GM12872 (cell line): ENCODE measurements at regions not wholly inside any gene's neighbourhood (a gene's known extent, or its start where the extent isn't known, plus 50 kb on each side); places are given as distances from the start of the nearest gene placed in this dataset.

ENCODE experiments used
- TF ChIP-seq, protein P1 (sequence below): IDR thresholded peaks from 3 replicates; pipeline ENCODE4 v1.5.1; 2011; ENCODE audit warnings: low read depth, mild to moderate bottlenecking, low read length, moderate library complexity; ENCODE audit not compliant: insufficient read depth

DNA sequence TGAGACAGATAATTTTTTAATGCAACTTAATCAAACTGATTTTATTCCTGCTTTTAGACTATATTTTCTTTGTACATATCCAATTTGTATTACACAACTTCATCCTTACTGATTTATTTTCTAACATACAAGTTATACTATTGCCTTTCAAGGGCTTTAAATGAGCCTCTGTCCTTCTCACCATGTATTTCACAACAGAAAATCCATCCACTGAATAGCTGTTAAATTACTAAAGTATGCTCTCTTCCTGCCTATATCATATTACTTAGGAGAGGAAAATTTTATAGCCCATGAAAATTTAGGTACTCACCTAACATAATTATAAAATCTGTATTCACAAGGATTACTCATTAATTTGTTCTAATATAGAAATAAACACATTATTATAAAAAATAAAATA, 528.6 kb downstream of the ANKRD50 start:
- TF ChIP-seq, protein P1, sequence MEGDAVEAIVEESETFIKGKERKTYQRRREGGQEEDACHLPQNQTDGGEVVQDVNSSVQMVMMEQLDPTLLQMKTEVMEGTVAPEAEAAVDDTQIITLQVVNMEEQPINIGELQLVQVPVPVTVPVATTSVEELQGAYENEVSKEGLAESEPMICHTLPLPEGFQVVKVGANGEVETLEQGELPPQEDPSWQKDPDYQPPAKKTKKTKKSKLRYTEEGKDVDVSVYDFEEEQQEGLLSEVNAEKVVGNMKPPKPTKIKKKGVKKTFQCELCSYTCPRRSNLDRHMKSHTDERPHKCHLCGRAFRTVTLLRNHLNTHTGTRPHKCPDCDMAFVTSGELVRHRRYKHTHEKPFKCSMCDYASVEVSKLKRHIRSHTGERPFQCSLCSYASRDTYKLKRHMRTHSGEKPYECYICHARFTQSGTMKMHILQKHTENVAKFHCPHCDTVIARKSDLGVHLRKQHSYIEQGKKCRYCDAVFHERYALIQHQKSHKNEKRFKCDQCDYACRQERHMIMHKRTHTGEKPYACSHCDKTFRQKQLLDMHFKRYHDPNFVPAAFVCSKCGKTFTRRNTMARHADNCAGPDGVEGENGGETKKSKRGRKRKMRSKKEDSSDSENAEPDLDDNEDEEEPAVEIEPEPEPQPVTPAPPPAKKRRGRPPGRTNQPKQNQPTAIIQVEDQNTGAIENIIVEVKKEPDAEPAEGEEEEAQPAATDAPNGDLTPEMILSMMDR: no peak

DNA sequence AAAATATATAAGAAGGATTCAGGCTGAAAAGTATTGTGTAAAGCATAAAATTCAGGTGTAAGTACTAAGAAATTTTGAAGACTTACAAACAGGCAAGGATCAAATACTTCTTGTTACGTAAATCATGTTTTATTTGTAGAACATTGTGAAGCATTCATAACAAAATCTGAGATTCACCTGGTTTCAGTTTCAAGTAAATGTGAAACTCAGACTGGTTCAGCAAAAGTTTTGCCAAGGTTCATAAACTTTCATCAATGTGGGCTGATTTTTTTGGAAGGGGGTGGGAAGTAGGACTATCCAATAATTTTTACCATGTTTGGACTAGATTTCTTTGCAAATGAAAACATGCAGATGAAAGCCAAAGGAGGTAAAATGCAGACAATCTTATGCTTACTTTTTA, 527.7 kb downstream of the ANKRD50 start:
- TF ChIP-seq, protein P1: no peak

DNA sequence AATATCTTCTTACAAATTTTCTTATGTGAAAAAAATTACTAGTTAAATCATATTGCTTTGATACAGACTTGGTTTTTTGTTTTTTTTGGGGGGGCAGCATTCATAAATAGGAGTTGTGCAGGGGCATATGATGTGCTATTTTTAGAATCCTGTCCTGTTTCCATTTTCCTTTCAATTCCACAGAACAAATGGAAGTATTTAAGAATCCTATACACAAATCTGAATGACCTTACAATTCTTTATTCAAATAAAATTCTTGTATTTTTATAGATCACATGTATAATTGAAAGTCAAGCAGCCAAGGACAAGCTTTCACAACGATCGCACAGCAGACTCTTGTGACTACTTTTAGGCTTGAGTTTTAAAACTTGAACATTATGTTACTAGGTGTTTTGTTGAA, 523.9 kb downstream of the ANKRD50 start:
- TF ChIP-seq, protein P1: no peak

DNA sequence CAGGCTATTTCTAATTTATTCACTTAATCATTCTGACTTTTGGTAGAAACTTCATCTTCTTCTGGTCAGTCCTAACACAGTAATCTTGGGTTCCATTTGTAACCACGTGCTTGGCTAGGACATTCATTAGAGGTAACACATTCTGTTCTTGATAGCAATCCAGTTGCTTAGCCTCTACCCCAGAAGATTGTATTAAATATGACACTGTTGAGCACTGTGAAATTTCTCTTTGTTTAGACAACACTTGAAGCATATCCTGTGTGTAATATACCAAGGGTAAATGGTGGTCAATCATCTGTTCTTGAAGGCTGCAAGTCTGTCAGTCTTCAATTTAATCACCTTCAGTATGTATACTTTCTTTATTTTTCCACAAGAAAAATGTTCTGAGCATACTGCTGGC, 523.0 kb downstream of the ANKRD50 start:
- TF ChIP-seq, protein P1: no peak

DNA sequence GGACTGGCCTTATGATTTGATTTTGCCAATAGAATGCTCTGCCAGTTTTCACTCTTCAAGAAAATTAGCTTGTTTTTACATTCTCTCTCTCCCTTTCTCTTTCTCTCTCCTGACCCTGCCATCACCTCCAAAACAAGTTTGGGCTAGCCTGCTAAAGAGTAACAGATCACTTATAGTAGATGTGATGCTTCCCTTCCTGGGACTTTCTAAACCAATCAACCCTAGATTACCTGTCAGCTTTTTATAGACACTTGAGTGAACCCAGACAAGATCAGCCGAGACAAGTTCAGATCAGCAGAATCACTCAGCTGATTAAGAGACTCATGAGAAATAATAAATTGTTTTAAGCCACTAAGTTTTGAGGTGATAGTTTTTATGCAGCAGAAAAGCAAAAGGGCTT, 521.2 kb downstream of the ANKRD50 start:
- TF ChIP-seq, protein P1: no peak

DNA sequence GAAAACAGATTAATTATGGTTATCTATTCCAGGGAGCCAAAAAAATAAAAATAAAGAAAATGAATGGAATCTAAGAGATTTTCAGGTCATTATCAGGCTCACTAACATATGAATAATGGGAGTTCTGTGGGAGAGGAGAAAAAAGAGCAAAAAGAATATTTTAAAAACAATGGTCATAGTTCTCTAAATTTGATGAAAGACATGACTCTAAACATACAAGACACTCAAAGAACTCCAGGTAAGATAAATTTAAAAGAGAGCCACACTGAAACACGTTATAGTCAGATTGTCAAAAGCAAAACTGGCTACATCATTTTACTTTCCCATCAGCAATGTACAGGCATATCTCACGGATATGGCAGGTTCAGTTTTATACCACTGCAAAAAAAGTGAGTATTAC, 520.0 kb downstream of the ANKRD50 start:
- TF ChIP-seq, protein P1: no peak

DNA sequence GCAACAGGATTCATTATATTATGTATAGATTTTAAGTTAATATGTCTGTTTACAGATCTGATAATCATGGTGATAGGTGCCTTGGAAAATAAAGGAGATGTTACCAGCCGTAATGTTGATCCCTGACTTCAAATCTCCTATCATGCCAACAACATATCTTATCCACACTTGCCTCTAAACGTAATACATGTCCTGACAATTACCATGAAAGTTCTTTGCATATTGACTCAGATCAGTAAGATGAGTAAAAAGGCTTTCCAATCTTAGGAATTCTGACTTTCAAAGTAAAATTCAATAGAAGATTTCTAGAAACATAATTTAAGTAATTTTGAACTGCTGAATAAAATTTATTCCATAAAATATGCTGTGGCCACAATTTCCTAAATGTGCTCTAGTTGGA, 513.3 kb downstream of the ANKRD50 start:
- TF ChIP-seq, protein P1: no peak

DNA sequence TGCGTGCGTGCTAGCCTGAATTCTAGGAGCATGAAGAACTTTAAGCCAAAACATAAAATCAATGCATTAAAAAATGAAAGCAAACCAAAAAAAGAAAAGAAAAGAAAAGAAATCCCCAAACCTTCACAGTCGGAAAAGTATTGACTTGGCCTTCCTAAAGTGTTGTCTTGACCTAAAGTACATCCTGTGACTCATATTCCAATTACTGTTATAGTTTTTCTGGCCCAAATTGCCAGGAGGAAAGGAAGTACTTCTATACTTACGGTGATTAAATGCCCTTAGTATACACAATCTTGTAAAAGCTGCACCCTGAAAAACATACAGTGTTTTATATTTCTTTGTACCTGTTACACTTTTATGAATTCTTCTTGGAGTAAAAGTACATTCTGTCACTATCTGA, 512.8 kb downstream of the ANKRD50 start:
- TF ChIP-seq, protein P1: no peak
